MM.1S (cell line): ENCODE measurements at regions not wholly inside any gene's neighbourhood (a gene's known extent, or its start where the extent isn't known, plus 50 kb on each side); places are given as distances from the start of the nearest gene placed in this dataset.

Experiments
- DNase-seq: peaks from one replicate; pipeline ENCODE4 v3.0.0-alpha.2; 2015
- H2AFZ ChIP-seq: fragments of 300-600 bp; sonication (generic); 2 replicates; pipeline ENCODE4 v1.6.0; 2016; ENCODE audit warnings: antibody characterized with exemption, low read length
- H3F3A ChIP-seq: fragments of 300-600 bp; sonication (generic); 2 replicates; pipeline ENCODE4 v1.6.1; 2016; ENCODE audit warnings: mild to moderate bottlenecking, antibody characterized with exemption, low read length, moderate library complexity, mixed read lengths; ENCODE audit not compliant: insufficient read depth
- H3K27ac ChIP-seq: fragments of 300-600 bp; sonication (generic); 2 replicates; pipeline ENCODE4 v1.5.1; 2016; ENCODE audit warnings: mild to moderate bottlenecking, low read length
- H3K27me3 ChIP-seq: fragments of 300-600 bp; sonication (generic); replicated peaks from 2 replicates; pipeline ENCODE4 v1.6.0; 2016; ENCODE audit warnings: low read length; ENCODE audit not compliant: insufficient read depth
- H3K36me3 ChIP-seq: fragments of 300-600 bp; sonication (generic); replicated peaks from 2 replicates; pipeline ENCODE4 v1.6.1; 2016; ENCODE audit warnings: mild to moderate bottlenecking, low read length, mixed read lengths; ENCODE audit not compliant: insufficient read depth
- H3K4me1 ChIP-seq: fragments of 300-600 bp; sonication (generic); 2 replicates; pipeline ENCODE4 v1.6.1; 2016; ENCODE audit warnings: low read length, mixed read lengths
- H3K4me2 ChIP-seq: fragments of 300-600 bp; sonication (generic); 2 replicates; pipeline ENCODE4 v1.6.0; 2016; ENCODE audit warnings: low read depth, low read length
- H3K4me3 ChIP-seq: fragments of 300-600 bp; sonication (generic); 2 replicates; pipeline ENCODE4 v1.5.1; 2016; ENCODE audit warnings: low read length, mixed read lengths
- H3K79me2 ChIP-seq: fragments of 300-600 bp; sonication (generic); 2 replicates; pipeline ENCODE4 v1.6.1; 2016; ENCODE audit warnings: mixed run types, low read length, mixed read lengths
- H3K9ac ChIP-seq: fragments of 300-600 bp; sonication (generic); 2 replicates; pipeline ENCODE4 v1.6.1; 2016; ENCODE audit warnings: low read length, mixed read lengths
- H3K9me2 ChIP-seq: fragments of 300-600 bp; sonication (generic); replicated peaks from 2 replicates; pipeline ENCODE4 v1.6.1; 2016; ENCODE audit warnings: mild to moderate bottlenecking, low read length, mixed read lengths; ENCODE audit not compliant: insufficient read depth
- H3K9me3 ChIP-seq: fragments of 300-600 bp; sonication (generic); replicated peaks from 2 replicates; pipeline ENCODE4 v1.6.1; 2016; ENCODE audit warnings: mild to moderate bottlenecking, low read length, mixed read lengths; ENCODE audit not compliant: insufficient read depth
- H4K20me1 ChIP-seq: fragments of 300-600 bp; sonication (generic); 2 replicates; pipeline ENCODE4 v1.6.1; 2016; ENCODE audit warnings: mild to moderate bottlenecking, low read length, moderate library complexity, mixed read lengths; ENCODE audit not compliant: insufficient read depth
- EZH2 ChIP-seq: fragments of 300-600 bp; sonication (generic); optimal IDR thresholded peaks from 2 replicates; pipeline ENCODE3; 2017; ENCODE audit warnings: low read depth, mild to moderate bottlenecking, antibody characterized with exemption, low read length, mixed read lengths
- EZH2phosphoT487 ChIP-seq: fragments of 300-600 bp; sonication (generic); IDR thresholded peaks from 2 replicates; pipeline ENCODE4 v1.6.1; 2018; ENCODE audit warnings: antibody characterized with exemption, low read length
- TF ChIP-seq, protein P1 (sequence below): fragments of 300-600 bp; sonication (generic); IDR thresholded peaks from 2 replicates; pipeline ENCODE4 v1.5.1; 2016; ENCODE audit warnings: antibody characterized with exemption, low read length, mixed read lengths

DNA sequence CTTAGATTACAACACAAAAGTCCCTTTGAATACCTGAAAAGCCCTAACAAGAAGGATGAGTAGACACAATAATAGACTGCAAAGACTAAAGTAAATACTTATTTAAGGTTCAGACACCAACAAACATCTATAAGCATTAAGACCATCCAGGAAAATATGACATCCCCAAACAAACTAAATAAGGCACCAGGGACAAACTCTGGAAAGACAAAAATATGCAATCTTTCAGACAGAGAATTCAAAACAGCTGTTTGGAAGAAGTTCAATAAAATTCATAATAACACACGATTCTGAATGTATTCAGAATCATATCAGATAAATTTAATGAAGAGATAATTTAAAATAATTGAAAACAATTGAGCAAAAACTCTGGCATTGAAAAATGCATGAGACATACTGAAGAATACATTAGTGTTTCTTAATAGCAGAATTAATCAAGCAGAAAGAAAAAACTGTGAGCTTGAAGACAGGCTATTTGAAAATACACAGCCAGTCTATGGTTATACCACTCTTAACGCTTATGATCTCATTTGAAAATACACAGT is 1388.8 kb downstream of the DSC3 start:
- H3K27me3 ChIP-seq = no peaks in the 10 kb centered on the region
- no peak overlapping the region for H3K27ac ChIP-seq
- no peak for DNase-seq
- H3K36me3 ChIP-seq = no peaks in the 10 kb centered on the region
- no peak overlapping the region for H3K4me3 ChIP-seq
- no peak overlapping the region for H3K9ac ChIP-seq
- H3K4me1 ChIP-seq = no peaks in the 10 kb centered on the region
- H2AFZ ChIP-seq = no peak overlapping the region
- no peaks in the 10 kb centered on the region for H4K20me1 ChIP-seq
- H3K9me2 ChIP-seq = no peaks in the 10 kb centered on the region
- H3K4me2 ChIP-seq = no peak overlapping the region
- H3F3A ChIP-seq = no peaks in the 10 kb centered on the region
- H3K9me3 ChIP-seq = no peaks in the 10 kb centered on the region
- H3K79me2 ChIP-seq = no peaks in the 10 kb centered on the region
- TF ChIP-seq, protein P1, sequence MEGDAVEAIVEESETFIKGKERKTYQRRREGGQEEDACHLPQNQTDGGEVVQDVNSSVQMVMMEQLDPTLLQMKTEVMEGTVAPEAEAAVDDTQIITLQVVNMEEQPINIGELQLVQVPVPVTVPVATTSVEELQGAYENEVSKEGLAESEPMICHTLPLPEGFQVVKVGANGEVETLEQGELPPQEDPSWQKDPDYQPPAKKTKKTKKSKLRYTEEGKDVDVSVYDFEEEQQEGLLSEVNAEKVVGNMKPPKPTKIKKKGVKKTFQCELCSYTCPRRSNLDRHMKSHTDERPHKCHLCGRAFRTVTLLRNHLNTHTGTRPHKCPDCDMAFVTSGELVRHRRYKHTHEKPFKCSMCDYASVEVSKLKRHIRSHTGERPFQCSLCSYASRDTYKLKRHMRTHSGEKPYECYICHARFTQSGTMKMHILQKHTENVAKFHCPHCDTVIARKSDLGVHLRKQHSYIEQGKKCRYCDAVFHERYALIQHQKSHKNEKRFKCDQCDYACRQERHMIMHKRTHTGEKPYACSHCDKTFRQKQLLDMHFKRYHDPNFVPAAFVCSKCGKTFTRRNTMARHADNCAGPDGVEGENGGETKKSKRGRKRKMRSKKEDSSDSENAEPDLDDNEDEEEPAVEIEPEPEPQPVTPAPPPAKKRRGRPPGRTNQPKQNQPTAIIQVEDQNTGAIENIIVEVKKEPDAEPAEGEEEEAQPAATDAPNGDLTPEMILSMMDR = no peak
- TF ChIP-seq EZH2phosphoT487 = no peak
- TF ChIP-seq EZH2 = no peak

DNA sequence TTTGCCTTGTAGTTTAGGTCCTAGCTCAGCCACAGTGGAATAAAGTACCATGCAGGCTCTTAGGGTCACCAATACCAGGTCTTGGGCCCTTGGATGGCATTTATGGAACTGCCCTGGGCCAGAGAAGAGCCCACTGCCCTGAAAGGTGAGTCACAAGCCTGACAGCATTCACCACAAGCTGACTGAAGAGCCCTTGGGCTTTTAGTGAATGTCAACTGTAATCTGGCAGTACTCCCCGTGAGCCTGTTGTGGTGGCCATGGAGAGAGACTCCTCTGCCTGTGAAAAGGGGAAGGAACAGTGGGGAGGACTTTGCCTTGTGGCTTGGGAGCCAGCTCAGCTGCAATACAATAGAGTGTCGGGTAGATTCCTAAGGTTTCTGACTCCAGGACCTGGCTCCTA is 1389.7 kb downstream of the DSC3 start:
- Histone ChIP-seq H3F3A (no peaks in the 10 kb centered on the region), H3K79me2 (no peaks in the 10 kb centered on the region), H3K9me2 (no peaks in the 10 kb centered on the region), H2AFZ (no peak overlapping the region), H3K9ac (no peak overlapping the region), H3K4me2 (no peak overlapping the region), H3K9me3 (no peaks in the 10 kb centered on the region), H3K4me1 (no peaks in the 10 kb centered on the region), H3K36me3 (no peaks in the 10 kb centered on the region), H3K27ac (no peak overlapping the region), H4K20me1 (no peaks in the 10 kb centered on the region), H3K4me3 (no peak overlapping the region), H3K27me3 (no peaks in the 10 kb centered on the region)
- TF ChIP-seq EZH2 (no peak), EZH2phosphoT487 (no peak)
- TF ChIP-seq, protein P1 = no peak
- no peak for DNase-seq

DNA sequence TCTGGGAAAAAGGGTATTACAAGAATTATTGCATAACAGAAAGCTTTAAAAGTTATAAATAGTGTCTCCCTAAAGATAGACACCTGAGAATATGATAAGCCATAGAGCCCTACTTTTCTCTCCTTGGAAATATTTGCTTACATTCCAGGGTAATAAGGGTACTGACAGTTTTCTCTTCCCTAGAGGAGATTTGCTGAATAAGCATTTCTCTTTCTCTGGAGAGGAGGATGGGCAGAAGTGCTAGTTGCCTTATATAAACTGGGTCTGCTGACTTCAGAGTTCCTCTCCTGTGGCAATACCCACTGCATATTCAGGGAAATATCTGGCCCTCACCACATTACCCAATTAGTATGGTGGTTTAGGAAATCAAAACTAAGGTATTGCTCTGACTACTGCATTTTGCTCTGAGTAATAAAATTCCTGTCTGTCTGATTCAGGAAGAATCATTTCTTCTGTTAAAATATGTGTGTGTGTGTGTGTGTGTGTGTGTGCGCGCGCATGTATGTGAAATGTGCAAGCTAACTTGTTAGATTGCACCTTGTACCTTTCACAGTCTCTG is 1391.3 kb downstream of the DSC3 start:
- H3F3A ChIP-seq = no peaks in the 10 kb centered on the region
- H3K27ac ChIP-seq = no peak overlapping the region

More for the DNA sequence above, 1391.3 kb downstream of the DSC3 start:
- Histone ChIP-seq H3K4me3 (no peak overlapping the region), H3K4me2 (no peak overlapping the region), H2AFZ (no peak overlapping the region), H3K27me3 (no peaks in the 10 kb centered on the region), H3K9ac (no peak overlapping the region), H3K9me2 (no peaks in the 10 kb centered on the region), H3K79me2 (no peaks in the 10 kb centered on the region), H4K20me1 (no peaks in the 10 kb centered on the region), H3K36me3 (no peaks in the 10 kb centered on the region), H3K4me1 (no peaks in the 10 kb centered on the region), H3K9me3 (no peaks in the 10 kb centered on the region)
- DNase-seq = no peak
- TF ChIP-seq EZH2 (no peak), EZH2phosphoT487 (no peak)
- TF ChIP-seq, protein P1 = no peak
